Right hindlimb (tissue), 1 donor: ENCODE measurements at regions not wholly inside any gene's neighbourhood (a gene's known extent, or its start where the extent isn't known, plus 50 kb on each side); places are given as distances from the start of the nearest gene placed in this dataset.
"Not testable (repeated sequence)": the region's sequence is repeated elsewhere in the genome, so short reads cannot be mapped to it uniquely, and the experiment has no call there.

Experiments used
- DNase-seq: peaks from one replicate; pipeline ENCODE4 v3.0.0-alpha.2; 2018

DNA sequence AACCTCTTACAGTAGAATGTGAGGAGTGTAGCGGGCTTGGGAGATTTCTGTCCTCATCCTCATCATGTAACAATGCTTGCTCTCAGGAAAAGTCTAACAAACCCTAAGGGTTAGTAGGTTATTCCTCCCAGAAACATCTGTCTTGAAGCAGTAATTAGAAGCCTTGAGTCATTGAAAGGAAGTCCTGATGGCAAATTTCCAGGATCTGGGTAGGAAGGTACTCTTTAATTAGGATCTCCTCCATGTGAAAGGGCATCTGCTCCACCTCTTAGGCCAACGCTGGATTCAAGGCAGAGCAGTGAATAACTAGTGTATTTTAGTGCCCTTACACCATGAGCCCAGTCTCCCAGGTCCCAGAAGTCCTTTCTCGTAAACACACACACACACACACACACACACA lies 106.6 kb upstream of the BARHL2 start:
- no peak for DNase-seq

DNA sequence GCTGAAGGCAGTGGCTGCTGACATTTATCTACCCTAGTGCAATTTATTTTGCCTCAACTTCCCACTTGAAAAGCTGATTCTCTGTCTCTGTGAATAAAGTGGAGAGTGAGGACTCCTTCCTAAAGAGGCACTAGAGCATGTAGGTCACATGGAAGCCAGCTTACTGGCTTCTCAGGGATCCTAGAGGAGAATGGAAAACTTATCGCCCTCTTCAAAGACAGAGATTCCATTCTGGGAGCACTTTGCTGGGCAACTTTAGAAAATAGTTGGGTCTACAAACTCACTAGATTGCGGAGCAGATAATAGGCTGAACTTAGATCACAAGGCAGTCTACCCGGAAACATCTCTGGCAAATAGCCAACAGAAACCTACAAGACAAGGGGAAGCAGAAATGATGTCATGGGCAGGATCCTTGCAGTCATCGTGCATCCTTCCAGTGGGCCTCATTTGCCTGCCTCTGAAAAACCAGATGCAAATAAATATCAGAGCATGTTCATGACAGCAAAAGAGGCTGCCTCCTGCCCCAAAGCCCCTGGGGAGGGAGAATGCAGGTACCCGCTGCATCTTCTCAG lies 104.8 kb upstream of the BARHL2 start:
- DNase-seq = no peak

DNA sequence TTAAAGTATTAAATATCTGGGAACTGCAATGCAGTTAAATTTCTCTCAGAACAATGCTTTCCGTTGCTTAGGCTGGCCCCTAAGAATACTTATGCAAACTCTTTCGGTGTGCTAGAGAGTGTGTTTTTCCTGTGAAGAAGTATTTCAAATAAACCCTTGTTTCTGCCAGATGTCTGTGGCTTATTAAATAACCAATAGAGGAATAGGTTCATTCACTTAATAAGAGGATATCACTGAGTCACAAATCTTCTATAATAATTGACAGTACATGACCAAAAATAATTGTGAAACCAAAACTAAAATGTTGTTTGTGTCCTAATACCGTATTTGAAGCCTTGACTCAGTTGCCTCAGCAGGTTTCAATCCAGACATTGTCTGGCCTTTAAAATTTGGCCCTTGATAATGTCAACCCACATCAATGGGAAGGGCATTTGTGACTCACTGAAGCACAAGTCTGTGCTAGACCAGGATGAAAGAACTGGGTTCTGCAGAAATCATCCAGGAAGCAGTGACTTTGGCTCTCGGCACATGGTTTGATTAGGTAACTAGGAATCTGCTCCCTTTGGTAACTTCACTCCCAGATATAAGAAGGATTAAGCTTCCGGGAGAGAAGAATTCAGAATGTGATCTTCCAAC lies 104.2 kb upstream of the BARHL2 start:
- DNase-seq = no peak

DNA sequence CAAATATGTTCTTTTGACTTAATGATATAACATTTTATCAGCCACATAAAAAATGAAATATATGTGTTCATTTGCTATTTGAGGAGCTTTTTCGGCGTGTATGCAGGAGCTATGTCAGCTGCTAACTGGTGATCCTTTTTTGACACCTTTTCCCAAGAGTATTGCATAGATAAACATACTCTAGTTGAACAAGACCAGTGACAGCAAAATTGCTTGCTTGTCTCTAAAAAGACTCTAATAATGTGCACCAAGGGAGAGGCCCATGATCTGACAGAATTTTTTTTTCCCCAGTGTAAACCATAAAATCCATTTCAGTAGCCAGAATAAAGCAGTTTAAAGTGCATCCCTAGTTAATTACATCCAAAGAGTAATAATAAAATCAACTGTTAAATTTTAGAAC lies 103.6 kb upstream of the BARHL2 start:
- DNase-seq = no peak

DNA sequence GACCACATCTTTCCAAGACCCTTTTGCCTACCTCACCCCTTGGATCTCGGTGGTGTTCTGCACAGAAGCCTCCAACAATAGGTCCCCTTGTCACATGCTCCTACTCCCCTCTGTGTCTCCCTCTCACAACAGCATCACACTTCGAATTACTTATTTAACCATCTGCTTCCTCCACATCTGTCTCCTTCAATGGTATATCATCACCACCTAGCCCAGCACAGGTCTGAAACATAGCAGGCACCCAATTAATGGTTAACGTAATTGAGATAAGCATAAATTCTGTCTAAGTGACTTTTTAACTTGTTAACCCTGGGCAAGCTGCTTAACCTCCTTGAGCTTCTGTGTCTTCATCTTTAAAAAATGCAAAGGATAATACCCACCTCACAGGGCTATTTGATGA lies 100.3 kb upstream of the BARHL2 start:
- DNase-seq = no peak

DNA sequence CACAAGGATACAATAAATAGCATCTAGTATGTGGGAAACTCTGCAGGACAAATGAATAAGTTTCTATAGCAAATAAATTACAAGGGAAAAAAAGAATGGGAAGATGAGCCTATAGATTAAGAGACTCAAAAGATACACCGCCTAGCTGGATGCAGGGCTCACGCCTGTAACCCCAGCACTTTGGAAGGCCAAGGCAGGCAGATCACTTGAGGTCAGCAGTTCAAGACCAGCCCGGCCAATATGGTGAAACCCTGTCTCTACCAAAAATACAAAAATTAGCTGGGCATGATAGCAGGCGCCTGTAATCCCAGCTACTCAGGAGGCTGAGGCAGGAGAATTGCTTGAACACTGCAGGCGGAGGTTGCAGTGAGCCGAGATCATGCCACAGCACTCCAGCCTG lies 95.1 kb upstream of the BARHL2 start:
- not testable (repeated sequence) for DNase-seq

DNA sequence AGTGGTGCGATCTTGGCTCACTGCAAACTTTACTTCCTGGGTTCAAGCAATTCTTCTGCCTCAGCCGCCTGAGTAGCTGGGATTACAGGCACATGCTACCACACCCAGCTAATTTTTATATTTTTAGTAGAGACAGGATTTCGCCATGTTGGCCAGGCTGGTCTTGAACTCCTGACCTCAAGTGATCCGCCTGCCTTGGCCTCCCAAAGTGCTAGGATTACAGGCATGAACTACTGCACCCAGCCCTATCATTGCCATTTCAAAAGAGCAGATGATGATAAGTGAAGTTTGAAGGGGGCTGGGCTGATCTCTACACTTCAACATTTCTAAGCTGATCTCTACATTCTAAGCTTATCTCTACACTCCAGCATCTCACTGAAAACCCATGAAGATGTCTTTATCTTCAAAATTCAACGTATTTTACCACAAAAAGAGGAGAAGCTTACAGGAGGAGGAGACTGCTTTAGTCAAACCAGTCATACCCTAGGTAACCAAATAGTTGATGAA lies 94.4 kb upstream of the BARHL2 start:
- DNase-seq = not testable (repeated sequence)

DNA sequence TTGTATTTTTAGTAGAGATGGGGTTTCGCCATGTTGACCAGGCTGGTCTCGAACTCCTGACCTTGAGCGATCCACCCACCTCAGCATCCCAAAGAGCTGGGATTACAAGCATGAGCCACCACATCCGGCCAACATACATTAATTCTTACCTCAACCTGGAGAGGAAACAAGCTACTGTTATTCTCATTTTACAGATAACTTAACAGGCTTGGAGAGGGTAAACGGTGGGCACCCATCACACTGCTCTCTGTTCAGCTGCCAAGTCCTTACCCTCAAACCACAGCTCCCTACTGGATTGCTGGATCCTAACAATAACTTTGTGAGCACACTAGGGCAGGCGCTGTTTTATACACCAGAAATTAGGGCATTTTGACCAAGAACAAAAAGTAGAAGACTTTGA lies 93.6 kb upstream of the BARHL2 start:
- DNase-seq = no peak

DNA sequence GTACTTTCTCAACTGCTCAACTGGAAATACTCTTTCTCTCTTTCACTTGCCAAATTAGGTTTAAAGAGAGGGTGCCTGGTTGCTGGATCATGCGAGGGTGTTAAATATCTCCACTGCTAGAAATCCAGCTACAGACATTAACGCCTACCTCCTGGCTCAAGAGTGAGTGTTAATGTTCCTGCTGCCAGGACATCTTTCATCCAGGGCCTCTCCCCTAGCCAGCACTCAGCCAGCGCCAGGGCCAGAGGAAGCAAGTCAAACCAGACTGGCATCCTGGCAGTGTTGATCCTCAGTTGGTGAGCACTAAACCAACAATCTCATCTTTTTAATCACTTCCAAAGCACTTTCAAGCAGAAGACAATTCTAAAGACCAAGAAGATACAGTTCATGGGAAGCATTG lies 92.9 kb upstream of the BARHL2 start:
- DNase-seq = no peak

DNA sequence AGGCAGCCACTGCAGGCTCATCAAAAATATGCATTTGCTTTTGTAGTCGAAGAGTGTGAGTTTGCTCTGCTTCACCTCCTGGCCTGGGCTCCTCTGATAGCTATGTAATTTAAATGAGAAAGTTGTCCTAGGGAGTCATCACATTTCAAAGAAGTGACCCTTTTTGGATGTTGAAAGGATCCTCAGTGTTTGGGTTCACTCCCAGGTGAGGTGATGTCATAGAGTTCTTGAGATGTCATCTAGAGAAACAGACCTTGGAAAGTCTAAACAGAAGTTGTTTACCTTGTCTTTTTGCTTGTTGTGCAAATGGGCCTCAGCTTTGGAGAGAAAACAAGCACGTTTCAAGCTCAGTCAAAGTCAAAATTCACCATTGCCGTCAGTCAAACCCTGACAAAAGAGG lies 92.0 kb upstream of the BARHL2 start:
- no peak for DNase-seq

DNA sequence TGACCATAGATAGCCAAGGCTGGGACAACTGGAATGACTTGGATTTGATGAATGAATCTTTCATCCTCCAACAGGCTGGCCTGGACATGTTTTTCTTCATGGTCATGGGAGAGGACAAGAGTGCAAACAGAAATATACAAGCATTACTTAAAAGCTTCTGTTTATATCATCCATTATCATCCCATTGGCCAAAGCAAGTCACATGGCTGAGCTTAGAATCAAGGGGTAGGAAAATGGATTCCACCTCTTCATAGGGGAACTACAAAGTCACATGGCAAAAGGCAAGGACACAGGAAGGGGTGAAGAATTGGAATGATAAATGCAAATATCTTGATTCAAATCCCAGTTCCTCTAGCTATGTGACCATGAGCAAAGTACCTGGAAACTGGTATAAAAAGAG lies 90.2 kb upstream of the BARHL2 start:
- DNase-seq = no peak

DNA sequence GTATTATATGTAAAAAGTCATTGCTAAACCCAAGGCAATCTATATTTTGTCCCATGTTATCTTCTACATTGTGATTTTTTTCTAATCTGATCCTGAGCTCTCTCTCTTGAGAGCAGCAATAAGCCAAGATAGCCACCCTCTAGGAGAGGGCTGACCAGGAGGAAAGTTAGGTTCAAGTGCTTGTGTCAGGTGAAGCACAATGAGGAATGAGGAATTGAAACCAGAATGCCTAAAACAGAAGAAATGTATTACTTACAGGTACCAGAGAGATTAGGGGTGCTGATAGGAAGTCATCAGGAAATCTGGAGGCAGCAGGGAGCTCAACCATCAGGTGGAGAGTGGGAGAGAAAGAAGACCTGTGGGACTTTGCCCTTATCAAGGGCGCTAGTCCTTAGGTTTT lies 85.5 kb upstream of the BARHL2 start:
- no peak for DNase-seq

DNA sequence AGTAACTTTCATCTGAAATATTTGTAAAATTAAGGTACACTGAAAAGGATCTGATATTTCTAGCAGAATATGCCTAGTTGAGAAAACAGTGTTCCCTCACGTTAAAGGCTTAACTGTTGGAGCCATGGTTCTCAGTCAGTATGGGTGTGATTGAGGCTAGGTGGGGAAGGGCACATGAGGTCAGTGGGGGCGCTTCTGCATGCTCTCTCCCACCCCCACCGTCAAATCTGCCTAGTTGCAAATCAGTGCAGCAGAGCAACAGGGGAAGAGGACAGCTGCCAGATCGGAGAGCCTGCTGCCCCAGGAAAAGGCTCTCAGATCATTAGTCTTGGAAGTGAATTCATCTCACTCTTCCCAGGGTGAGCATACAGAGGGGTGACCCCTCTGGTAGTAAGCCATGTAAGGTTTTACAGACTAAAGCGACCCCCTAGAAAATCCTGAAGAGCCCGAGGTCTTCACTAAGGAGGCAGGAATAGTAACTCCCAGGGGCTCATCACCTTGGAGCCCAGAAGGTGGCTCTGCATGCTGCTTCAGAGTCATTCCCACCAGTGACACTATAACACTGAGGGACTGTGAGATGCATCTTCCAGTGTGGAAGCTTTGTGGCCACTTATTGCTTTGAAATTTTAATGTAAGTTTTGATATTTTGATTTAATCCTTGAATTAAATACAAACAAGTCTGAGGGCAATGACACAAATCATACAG lies 83.1 kb upstream of the BARHL2 start:
- no peak for DNase-seq

DNA sequence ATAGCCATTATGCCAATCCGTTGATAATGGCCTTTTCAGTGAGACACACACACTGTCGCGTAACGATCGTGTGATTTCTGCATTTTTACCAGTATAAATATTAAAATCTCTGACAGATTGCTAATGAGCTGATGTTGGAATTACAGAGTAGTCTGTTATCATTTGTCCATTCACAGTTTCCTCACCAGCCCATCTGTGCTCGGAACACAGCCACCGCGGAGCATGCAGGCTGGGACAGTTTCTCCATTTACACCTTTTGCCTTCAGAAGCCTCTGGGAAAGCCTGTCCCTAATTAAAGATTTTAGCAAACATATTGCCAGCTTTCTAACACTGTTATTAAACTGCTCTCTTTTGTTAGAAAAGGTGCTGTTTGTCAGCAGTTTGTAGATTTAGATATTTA lies 82.2 kb upstream of the BARHL2 start:
- DNase-seq = no peak

DNA sequence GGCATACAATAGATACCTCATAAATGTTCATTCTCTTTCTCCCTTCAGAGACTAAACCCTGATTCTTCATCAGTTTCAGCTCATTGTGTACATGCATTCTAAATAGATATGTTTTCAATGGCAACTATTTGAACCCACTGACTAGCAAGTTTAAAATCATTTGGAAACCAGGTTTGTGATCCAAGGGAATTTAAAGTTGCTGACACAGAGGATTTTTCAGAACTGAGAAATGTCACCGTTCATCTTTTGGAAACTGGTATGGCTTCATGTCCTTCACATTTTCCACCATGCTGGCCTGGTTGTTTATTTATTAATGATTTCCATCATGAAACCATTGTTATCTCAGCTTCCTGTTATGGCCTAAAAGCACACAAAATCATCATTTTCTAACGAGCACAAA lies 81.8 kb upstream of the BARHL2 start:
- DNase-seq = no peak

DNA sequence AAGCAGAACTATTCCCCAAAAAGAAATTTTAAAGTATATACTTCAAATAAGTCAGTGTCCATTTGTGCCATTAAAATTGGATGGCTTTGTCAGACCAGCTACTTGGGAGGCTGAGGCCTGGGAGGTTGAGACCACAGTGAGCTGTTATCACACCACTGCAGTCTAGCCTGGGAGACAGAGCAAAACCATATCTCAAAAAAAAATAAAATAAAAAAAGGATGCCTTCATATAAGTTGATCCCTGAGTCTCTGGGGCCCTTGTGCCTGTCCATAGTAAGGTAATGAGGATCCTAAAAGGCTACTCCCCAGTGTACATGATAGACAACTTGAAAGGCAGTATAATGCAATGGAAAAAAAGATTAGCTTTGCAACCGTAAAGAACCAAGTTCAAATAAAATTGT lies 81.2 kb upstream of the BARHL2 start:
- no peak for DNase-seq

DNA sequence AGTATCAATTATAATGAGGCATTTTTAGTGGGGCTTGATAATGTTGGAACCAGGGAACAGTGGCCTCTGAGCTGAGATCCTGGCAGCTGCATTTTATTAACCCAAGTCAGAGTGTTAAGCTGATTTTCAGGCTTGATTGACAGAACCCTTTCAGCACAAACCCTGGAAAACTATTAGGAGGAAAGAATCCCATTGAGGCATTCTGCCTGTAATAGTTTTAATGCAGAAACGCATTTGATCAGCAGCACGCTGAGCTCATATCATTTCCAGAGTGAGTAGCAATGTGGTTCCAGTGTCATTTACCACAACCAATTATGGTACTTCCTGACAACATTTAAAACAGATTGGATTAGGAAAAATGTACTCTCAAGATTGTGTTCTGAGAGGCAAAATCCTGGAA lies 78.3 kb upstream of the BARHL2 start:
- DNase-seq = no peak

DNA sequence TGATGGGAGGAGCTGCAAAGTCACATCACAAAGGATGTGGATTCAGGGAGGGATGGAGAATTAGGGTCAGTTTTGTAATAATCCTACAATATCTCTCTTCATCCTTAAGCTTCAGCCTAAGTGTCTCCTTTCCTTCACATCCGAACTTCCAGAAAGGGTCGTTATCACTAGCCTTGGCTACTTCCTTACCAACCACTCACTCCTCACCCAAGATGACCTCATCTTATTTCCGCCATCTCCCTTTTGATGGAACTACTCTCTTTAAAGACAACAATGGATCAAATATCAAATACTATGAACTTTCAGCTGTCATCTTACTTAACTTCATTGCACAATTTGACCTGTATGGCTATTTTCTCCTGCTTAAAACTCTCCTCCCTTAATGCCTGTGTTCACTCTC lies 69.6 kb upstream of the BARHL2 start:
- DNase-seq = no peak

DNA sequence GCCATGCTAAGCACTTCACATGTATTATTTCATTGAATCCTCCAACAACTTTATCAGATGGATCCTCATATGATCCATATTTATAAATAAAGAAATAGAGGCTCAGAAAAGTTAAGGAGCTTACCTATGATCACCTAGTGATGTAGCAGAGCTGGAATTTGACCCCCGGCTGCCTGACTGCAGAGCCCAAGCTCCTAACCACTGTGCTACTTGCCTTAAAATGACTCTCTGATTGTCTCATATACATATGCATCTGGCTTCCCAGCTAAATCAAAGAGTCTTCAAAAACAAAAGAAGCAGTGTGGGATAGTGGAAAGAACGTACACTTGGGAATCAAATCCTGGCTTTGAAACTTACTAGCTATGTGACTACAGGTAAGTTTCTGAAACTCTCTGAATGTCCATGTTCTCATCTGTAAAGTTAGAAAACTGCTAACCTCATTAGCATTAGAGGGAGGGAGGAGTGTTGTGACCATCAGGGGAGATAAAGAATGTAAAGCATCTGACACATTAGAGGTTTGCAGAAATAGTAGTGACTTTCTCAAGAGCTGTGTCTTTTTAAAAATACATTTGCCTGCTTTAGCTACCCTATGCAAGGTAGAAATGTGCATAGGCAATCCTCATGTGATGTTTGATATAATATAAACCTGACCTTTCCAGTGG lies 67.2 kb upstream of the BARHL2 start:
- no peak for DNase-seq

DNA sequence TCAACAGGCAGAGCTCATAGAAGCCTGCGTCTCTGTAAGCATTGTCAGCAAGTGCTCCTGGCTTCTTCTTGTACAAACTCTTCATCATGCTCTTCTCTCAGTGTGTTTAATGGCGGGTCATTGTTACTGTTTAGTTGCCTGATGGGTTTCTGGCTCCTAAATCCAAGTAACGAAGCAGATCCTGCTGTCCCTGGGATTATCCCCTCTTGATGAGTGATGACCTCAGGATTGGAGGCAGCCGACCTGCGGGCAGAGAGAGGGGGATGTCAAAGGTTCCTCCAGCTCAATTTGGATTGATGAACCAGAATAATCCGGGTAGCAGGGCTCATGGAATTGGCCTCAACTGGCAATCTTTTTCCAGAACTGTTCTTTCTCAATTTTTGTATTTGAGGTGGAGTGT lies 66.1 kb upstream of the BARHL2 start:
- no peak for DNase-seq

DNA sequence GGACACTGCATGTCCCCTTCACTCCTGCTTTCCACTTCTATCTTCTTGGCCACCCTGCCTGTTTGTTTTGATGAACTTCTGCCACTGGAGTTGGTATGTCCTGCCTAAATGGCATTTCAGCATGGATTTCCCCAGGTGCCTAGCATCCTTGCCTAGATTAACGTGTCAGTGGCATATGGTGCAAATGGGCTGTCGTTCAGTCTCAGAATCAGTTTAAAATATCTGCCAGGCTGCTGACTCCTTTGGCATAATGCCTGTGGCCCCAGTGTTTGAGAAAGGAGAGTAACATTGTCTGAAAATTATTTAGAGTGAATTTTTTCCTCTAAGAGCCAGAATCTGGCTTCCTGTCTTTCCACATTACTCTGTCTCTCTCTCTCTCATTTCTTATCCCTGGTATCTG lies 64.9 kb upstream of the BARHL2 start:
- DNase-seq = no peak

DNA sequence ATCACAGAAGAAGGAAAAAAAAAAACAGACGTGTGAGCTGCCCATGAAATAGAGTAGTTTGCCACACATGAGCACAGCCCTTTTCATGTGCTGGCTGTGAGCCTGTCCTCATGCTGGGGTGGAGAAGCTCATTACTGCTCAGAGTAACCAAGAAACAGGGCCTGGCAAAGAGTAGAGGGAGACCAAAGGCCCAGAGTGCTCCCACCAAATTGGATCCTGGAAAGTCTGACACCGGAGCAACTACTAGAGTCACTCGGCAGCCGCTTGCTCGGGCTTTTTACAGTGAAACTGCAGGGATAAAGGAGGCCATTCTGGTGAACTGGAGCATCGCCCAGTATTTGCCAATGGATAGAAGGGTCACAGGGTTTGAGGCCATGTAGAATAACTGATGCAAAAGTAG lies 64.4 kb upstream of the BARHL2 start:
- peak; percentile 17 for DNase-seq

DNA sequence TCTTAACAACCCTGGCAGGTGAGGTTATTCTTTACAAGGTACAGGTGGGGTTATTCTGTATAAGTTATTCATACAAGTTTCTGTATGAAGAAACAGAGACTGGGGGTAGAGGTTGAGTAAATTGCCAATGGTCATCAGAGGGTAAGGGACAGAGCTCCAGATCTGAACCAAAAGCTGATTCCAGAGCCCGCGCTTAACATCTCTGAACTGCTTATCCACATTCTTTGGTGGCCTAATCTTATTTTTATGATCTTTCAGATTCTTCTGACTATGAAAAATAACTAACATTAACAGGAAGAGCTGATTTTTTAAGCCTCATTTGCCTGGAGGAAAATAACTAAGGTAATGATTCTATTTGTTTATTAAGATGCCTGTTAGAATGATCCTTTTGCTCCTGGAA lies 63.9 kb upstream of the BARHL2 start:
- DNase-seq = no peak

DNA sequence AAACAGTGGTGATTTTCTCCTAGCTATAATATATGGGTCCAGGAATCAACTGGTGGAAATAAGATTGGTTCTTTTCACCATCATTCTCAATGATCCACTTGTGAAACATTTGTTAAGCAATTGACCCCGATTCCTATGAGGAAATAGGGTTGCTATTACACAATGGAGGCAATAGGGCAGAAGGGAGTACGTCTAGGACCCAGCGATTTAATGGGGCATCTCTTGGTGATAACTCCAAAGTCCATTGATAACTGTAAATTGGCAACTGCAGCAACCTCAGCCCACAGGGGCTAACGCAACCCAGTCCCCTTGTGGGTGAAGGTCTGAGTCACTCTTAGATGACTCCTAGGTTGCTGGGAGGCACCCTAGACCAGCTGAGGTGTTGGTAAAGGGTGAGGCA lies 62.5 kb upstream of the BARHL2 start:
- no peak for DNase-seq
